ENCODE measurements at regions not wholly inside any gene's neighbourhood (a gene's known extent, or its start where the extent isn't known, plus 50 kb on each side); places are given as distances from the start of the nearest gene placed in this dataset.

DNA sequence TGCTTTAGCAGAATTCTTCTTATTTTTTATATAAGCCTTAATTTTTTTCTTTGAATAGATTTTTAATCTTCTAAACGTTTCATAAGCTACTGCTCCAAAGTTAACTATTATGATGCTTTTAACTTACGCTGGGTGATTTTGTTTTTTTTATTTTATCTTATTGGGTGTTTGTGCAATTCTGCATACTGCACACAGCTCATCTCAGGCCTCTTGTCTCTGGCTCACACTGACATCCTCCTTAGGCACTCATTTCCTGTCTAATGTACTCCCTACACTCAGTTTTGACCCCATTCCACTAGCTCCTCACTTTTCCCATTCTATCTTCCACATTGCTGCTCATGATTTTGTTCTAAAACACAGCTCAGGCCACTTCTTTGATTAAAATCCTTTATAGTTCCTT is 111.9 kb upstream of the MAP9 start:
- no peak for TF ChIP-seq POLR2A (IDR thresholded peaks at IDR 0.05)
- TF ChIP-seq, protein P1, sequence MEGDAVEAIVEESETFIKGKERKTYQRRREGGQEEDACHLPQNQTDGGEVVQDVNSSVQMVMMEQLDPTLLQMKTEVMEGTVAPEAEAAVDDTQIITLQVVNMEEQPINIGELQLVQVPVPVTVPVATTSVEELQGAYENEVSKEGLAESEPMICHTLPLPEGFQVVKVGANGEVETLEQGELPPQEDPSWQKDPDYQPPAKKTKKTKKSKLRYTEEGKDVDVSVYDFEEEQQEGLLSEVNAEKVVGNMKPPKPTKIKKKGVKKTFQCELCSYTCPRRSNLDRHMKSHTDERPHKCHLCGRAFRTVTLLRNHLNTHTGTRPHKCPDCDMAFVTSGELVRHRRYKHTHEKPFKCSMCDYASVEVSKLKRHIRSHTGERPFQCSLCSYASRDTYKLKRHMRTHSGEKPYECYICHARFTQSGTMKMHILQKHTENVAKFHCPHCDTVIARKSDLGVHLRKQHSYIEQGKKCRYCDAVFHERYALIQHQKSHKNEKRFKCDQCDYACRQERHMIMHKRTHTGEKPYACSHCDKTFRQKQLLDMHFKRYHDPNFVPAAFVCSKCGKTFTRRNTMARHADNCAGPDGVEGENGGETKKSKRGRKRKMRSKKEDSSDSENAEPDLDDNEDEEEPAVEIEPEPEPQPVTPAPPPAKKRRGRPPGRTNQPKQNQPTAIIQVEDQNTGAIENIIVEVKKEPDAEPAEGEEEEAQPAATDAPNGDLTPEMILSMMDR (IDR thresholded peaks at IDR 0.05), result no peak
